ENCODE measurements at regions not wholly inside any gene's neighbourhood (a gene's known extent, or its start where the extent isn't known, plus 50 kb on each side); places are given as distances from the start of the nearest gene placed in this dataset.

GRCh38 chr2:33812707-33813106 is 213.6 kb upstream of the FAM98A start:
- H3K4me3 ChIP-seq (replicated peaks; ENCODE audit: low read depth, low read length): no peak overlapping the region
- DNase-seq (ENCODE audit: low read depth): no peak
- no peak for TF ChIP-seq CTCF (IDR thresholded peaks at IDR 0.05; ENCODE audit: low read length, missing control alignments)

GRCh38 chr2:33810046-33810835 is 211.1 kb upstream of the FAM98A start:
- DNase-seq (ENCODE audit: low read depth): no peak
- no peak for TF ChIP-seq CTCF (IDR thresholded peaks at IDR 0.05; ENCODE audit: low read length, missing control alignments)
- no peak overlapping the region for H3K4me3 ChIP-seq (replicated peaks; ENCODE audit: low read depth, low read length)

GRCh38 chr2:33806041-33806440 is 206.9 kb upstream of the FAM98A start:
- H3K4me3 ChIP-seq (replicated peaks; ENCODE audit: low read depth, low read length): no peak overlapping the region
- TF ChIP-seq CTCF (IDR thresholded peaks at IDR 0.05; ENCODE audit: low read length, missing control alignments): no peak
- DNase-seq (ENCODE audit: low read depth): no peak

GRCh38 chr2:33804155-33804554 is 205.1 kb upstream of the FAM98A start:
- TF ChIP-seq CTCF (IDR thresholded peaks at IDR 0.05; ENCODE audit: low read length, missing control alignments): no peak
- no peak for DNase-seq (ENCODE audit: low read depth)
- no peak overlapping the region for H3K4me3 ChIP-seq (replicated peaks; ENCODE audit: low read depth, low read length)

GRCh38 chr2:33796511-33796910 is 197.4 kb upstream of the FAM98A start:
- no peak for TF ChIP-seq CTCF (IDR thresholded peaks at IDR 0.05; ENCODE audit: low read length, missing control alignments)

GRCh38 chr2:33791625-33792024 is 192.5 kb upstream of the FAM98A start:
- DNase-seq (ENCODE audit: low read depth): no peak
- no peak overlapping the region for H3K4me3 ChIP-seq (replicated peaks; ENCODE audit: low read depth, low read length)
- no peak for TF ChIP-seq CTCF (IDR thresholded peaks at IDR 0.05; ENCODE audit: low read length, missing control alignments)

More at GRCh38 chr2:33796511-33796910, 197.4 kb upstream of the FAM98A start:
- DNase-seq (ENCODE audit: low read depth): no peak
- no peak overlapping the region for H3K4me3 ChIP-seq (replicated peaks; ENCODE audit: low read depth, low read length)

- no peak for TF ChIP-seq CTCF (IDR thresholded peaks at IDR 0.05; ENCODE audit: low read length, missing control alignments)
- no peak for DNase-seq (ENCODE audit: low read depth)
- H3K4me3 ChIP-seq (replicated peaks; ENCODE audit: low read depth, low read length): no peak overlapping the region
These were observed 188.9 kb upstream of the FAM98A start for GRCh38 chr2:33788044-33788443.
